ENCODE measurements at regions not wholly inside any gene's neighbourhood (a gene's known extent, or its start where the extent isn't known, plus 50 kb on each side); places are given as distances from the start of the nearest gene placed in this dataset.

- 91 to 98% methylated on average over 2 of the region's 2 CpGs for WGBS, 2 donors
- intact Hi-C loops (cut with DNase I): no loop called here
- DNase-seq: no peak
- Histone ChIP-seq H3K27ac (no peak overlapping the region), H3K36me3 (no peaks in the 10 kb centered on the region), H3K27me3 (no peaks in the 10 kb centered on the region), H3K9me3 (no peaks in the 10 kb centered on the region), H3K4me3 (replicated peaks in 1 of 3) (no peak overlapping the region), H3K4me1 (peaks cover 0 to 6% of the 10 kb centered on the region in 2 donors)
- TF ChIP-seq POLR2A (IDR thresholded peaks at IDR 0.05) (no peak), CTCF (IDR thresholded peaks at IDR 0.05) (no peak)
Observed at GRCh38 chr6:121748850-121749249, 313.4 kb downstream of the GJA1 start.

GRCh38 chr6:121755485-121755884, 320.0 kb downstream of the GJA1 start:
- WGBS, 2 donors: 93 to 100% methylated on average over 1 of the region's 1 CpG

GRCh38 chr6:121756666-121757065, 321.2 kb downstream of the GJA1 start:
- Histone ChIP-seq H3K9me3 (no peaks in the 10 kb centered on the region), H3K4me1 (no peaks in the 10 kb centered on the region), H3K27ac (no peak overlapping the region), H3K36me3 (no peaks in the 10 kb centered on the region), H3K27me3 (no peaks in the 10 kb centered on the region), H3K4me3 (replicated peaks in 1 of 3) (no peak overlapping the region)
- 78 to 80% methylated on average over 1 of the region's 1 CpG for WGBS, 2 donors
- intact Hi-C loops (cut with DNase I): no loop called here
- TF ChIP-seq POLR2A (IDR thresholded peaks at IDR 0.05): no peak
- no peak for TF ChIP-seq CTCF (IDR thresholded peaks at IDR 0.05)
- DNase-seq: no peak

More at GRCh38 chr6:121755485-121755884, 320.0 kb downstream of the GJA1 start:
- Histone ChIP-seq H3K4me1 (no peaks in the 10 kb centered on the region), H3K4me3 (replicated peaks in 1 of 3) (no peak overlapping the region), H3K27me3 (no peaks in the 10 kb centered on the region), H3K27ac (no peak overlapping the region), H3K9me3 (no peaks in the 10 kb centered on the region), H3K36me3 (no peaks in the 10 kb centered on the region)
- TF ChIP-seq CTCF (IDR thresholded peaks at IDR 0.05) (no peak), POLR2A (IDR thresholded peaks at IDR 0.05) (no peak)
- DNase-seq: no peak
- intact Hi-C loops (cut with DNase I): no loop called here

GRCh38 chr6:121759370-121759769, 323.9 kb downstream of the GJA1 start:
- no peak for DNase-seq
- H3K4me3 ChIP-seq (replicated peaks in 1 of 3): no peak overlapping the region
- intact Hi-C loops (cut with DNase I): no loop called here
- no peaks in the 10 kb centered on the region for H3K4me1 ChIP-seq
- no peaks in the 10 kb centered on the region for H3K9me3 ChIP-seq
- TF ChIP-seq POLR2A (IDR thresholded peaks at IDR 0.05) (no peak), CTCF (IDR thresholded peaks at IDR 0.05) (no peak)
- no peaks in the 10 kb centered on the region for H3K36me3 ChIP-seq
- 82 to 84% methylated on average over 1 of the region's 1 CpG for WGBS, 2 donors
- no peaks in the 10 kb centered on the region for H3K27me3 ChIP-seq
- no peak overlapping the region for H3K27ac ChIP-seq

GRCh38 chr6:121760191-121760590, 324.7 kb downstream of the GJA1 start:
- WGBS, 2 donors: 86 to 96% methylated on average over 10 to 11 of the region's 11 CpGs
- H3K27ac ChIP-seq: no peak overlapping the region
- TF ChIP-seq POLR2A (IDR thresholded peaks at IDR 0.05) (no peak), CTCF (IDR thresholded peaks at IDR 0.05) (no peak)
- no peak for DNase-seq
- intact Hi-C loops (cut with DNase I): no loop called here
- H3K36me3 ChIP-seq: no peaks in the 10 kb centered on the region
- H3K4me3 ChIP-seq (replicated peaks in 1 of 3): no peak overlapping the region
- H3K27me3 ChIP-seq: no peaks in the 10 kb centered on the region
- no peaks in the 10 kb centered on the region for H3K4me1 ChIP-seq
- H3K9me3 ChIP-seq: no peaks in the 10 kb centered on the region

All from thyroid gland (tissue), 4 donors.